ENCODE measurements at regions not wholly inside any gene's neighbourhood (a gene's known extent, or its start where the extent isn't known, plus 50 kb on each side); places are given as distances from the start of the nearest gene placed in this dataset.
A peak's percentile ranks its signal among the peaks of the same experiment; 100 is the strongest.

DNA sequence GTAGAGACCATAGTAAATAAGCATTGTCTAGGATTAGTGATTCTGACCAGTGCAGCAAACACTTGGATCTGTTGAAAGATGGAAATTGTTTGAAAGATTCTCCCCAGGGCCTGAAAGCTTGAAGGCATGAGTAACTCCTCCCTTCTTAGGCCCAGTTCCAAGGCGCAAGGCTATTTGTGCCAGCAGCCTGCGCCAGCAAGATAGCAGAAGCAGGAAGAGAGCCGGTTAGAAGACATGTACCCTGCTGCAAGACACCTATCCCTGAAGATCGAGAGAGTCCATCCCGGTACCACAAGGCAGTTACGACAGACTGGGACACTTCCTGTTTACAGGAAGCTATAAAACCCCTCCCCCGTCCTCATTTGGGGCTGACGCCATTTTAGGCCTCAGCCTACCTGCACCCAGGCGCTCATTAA is 72.4 kb upstream of the JADE1 start (continued):
- TF ChIP-seq MYBL2 (IDR thresholded peaks at IDR 0.05; ENCODE audit: low read depth) (peak; percentile 58), MYBL2 (CRISPR knock-in tag; IDR thresholded peaks at IDR 0.05; ENCODE audit: borderline replicate concordance) (no peak), ILF3 (IDR thresholded peaks at IDR 0.05; ENCODE audit: borderline replicate concordance) (no peak), PCBP2 (IDR thresholded peaks at IDR 0.05; ENCODE audit: low read depth, low read length, poor library complexity, severe bottlenecking) (no peak), ZNF766 (CRISPR knock-in tag; conservative IDR thresholded peaks at IDR 0.05) (no peak), ZNF75A (CRISPR knock-in tag; IDR thresholded peaks at IDR 0.05) (no peak), ZNF197 (CRISPR knock-in tag; IDR thresholded peaks at IDR 0.05; ENCODE audit: low read depth) (no peak), KHSRP (IDR thresholded peaks at IDR 0.05) (no peak), SIN3A (IDR thresholded peaks at IDR 0.05; ENCODE audit: borderline replicate concordance in 2 of 2, control insufficient read depth in 1 of 2, low read depth in 2 of 2, low read length in 2 of 2) (no peak), EP400 (IDR thresholded peaks at IDR 0.05) (0 out of 2 replicates have a peak, but pooled peaks have one; percentile 18), BHLHE40 (IDR thresholded peaks at IDR 0.05; ENCODE audit: low read length) (no peak), CSDE1 (IDR thresholded peaks at IDR 0.05) (no peak), ZNF224 (CRISPR knock-in tag; IDR thresholded peaks at IDR 0.05) (no peak), NBN (IDR thresholded peaks at IDR 0.05; ENCODE audit: low read depth) (peak; percentile 27; the same call in 1 of the 2 replicates), NFYB (IDR thresholded peaks at IDR 0.05; ENCODE audit: extremely low read depth, insufficient read length) (no peak), PML (IDR thresholded peaks at IDR 0.05; ENCODE audit: low read length) (no peak), GTF2A2 (tag; IDR thresholded peaks at IDR 0.05) (no peak), CC2D1A (IDR thresholded peaks at IDR 0.05) (peak; percentile 74; the same call in 1 of the 2 replicates), NFIX (CRISPR knock-in tag; IDR thresholded peaks at IDR 0.05; ENCODE audit: low read depth) (no peak), HMG20A (CRISPR knock-in tag; conservative IDR thresholded peaks at IDR 0.05) (no peak), NR4A1 (CRISPR knock-in tag; IDR thresholded peaks at IDR 0.05) (no peak), NR4A1 (tag; IDR thresholded peaks at IDR 0.05) (no peak), MTA2 (IDR thresholded peaks at IDR 0.05; ENCODE audit: low read depth) (no peak), BCOR (IDR thresholded peaks at IDR 0.05) (no peak)
- TF ChIP-seq, protein P1, sequence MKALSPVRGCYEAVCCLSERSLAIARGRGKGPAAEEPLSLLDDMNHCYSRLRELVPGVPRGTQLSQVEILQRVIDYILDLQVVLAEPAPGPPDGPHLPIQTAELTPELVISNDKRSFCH (CRISPR knock-in tag; IDR thresholded peaks at IDR 0.05): no peak
- TF ChIP-seq, protein P1 (tag; IDR thresholded peaks at IDR 0.05): no peak
- TF ChIP-seq, protein P2, sequence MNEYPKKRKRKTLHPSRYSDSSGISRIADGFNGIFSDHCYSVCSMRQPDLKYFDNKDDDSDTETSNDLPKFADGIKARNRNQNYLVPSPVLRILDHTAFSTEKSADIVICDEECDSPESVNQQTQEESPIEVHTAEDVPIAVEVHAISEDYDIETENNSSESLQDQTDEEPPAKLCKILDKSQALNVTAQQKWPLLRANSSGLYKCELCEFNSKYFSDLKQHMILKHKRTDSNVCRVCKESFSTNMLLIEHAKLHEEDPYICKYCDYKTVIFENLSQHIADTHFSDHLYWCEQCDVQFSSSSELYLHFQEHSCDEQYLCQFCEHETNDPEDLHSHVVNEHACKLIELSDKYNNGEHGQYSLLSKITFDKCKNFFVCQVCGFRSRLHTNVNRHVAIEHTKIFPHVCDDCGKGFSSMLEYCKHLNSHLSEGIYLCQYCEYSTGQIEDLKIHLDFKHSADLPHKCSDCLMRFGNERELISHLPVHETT (CRISPR knock-in tag; conservative IDR thresholded peaks at IDR 0.05 in 1 of 2, IDR thresholded peaks at IDR 0.05 in 1 of 2): no peak
- TF ChIP-seq, protein P3, sequence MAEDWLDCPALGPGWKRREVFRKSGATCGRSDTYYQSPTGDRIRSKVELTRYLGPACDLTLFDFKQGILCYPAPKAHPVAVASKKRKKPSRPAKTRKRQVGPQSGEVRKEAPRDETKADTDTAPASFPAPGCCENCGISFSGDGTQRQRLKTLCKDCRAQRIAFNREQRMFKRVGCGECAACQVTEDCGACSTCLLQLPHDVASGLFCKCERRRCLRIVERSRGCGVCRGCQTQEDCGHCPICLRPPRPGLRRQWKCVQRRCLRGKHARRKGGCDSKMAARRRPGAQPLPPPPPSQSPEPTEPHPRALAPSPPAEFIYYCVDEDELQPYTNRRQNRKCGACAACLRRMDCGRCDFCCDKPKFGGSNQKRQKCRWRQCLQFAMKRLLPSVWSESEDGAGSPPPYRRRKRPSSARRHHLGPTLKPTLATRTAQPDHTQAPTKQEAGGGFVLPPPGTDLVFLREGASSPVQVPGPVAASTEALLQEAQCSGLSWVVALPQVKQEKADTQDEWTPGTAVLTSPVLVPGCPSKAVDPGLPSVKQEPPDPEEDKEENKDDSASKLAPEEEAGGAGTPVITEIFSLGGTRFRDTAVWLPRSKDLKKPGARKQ (CRISPR knock-in tag; IDR thresholded peaks at IDR 0.05): no peak
